Hematopoietic multipotent progenitor cell treated with erythropoietin and hydrocortisone succinate and interleukin-3 and kit ligand, for 17 days (in vitro differentiated cells): ENCODE measurements at regions not wholly inside any gene's neighbourhood (a gene's known extent, or its start where the extent isn't known, plus 50 kb on each side); places are given as distances from the start of the nearest gene placed in this dataset.

Experiments used
- DNase-seq: peaks from one replicate; pipeline ENCODE4 v3.0.0-alpha.2; 2015; ENCODE audit warnings: low spot score

DNA sequence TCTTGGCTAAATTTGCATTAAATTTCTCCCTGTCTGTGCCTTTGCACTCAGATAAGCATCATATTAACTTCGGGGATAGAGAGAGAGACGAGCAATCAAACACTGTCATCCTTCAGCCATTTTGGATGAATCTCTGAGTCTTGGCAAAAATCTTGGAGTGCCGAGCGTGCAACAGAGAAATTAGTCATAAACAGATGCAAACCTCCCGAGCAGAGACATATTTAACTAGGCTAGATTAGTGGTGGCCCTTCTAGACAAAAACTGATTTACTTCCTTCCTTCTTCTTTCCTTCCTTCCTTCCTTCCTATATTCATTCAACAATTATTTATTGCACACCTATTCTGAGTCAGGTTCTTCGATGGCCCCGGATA is 114.4 kb upstream of the BLID start:
- DNase-seq, result no peak

DNA sequence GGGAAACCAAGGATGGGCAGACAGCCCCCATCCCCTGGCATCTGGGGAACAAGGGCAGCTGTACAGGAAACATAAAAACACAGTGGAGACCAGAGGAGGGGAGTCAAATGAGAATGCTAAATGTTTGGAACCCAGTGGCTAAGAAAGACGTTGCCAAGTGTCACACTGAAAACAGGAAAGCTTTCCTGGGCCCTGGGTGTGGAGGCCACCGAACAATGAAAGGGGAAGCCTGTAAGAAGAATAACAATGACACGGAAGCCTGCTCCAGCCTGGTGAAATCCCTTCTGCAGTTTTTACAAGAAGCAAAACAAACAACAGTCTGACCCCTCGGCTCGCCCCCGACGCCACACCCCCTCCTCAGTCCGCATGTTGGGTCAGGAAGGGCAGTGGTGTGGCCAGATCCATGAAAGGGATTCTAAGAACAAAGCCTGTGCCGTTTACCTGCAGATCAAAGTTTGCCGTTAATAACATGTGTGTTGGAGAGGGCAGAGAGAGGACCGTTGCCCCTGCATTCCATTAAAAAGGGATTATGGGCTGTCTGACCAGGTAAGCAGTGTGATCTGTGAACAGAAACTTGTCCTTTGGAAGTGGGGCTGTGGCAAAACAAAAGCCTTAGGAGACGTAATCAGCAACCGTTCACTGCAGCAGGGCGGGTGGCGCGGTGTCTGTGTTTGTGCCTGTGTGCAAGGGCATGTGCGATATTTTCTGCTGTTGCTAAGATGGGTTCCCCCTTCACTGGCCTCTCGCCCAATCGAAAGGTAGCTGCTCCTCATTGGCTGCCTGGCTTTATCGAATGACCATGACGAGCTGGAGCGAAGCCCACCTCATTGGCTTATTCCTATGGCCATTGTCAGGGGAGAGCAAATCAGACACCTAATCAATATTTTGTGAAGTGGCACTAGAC is 113.7 kb upstream of the BLID start:
- DNase-seq, result no peak

DNA sequence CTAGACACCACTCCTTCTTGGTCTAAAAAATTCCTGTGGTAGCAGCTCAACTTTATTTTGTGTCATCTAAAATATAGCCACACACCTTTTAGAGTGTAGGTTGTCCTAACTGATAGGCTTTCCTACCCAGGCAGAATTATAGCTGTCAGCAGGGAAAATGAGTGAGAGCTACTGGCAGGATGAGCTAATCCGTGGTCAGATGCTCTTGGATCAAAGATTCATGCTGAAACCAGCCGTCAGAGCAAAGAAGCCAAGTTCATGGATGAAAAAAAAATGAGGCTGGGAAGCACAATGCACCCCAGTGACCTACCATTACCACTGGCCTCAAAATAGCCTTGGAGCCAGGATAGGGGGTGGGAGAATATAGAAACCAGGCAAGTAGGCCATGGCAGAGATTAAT is 113.1 kb upstream of the BLID start:
- DNase-seq, result no peak

DNA sequence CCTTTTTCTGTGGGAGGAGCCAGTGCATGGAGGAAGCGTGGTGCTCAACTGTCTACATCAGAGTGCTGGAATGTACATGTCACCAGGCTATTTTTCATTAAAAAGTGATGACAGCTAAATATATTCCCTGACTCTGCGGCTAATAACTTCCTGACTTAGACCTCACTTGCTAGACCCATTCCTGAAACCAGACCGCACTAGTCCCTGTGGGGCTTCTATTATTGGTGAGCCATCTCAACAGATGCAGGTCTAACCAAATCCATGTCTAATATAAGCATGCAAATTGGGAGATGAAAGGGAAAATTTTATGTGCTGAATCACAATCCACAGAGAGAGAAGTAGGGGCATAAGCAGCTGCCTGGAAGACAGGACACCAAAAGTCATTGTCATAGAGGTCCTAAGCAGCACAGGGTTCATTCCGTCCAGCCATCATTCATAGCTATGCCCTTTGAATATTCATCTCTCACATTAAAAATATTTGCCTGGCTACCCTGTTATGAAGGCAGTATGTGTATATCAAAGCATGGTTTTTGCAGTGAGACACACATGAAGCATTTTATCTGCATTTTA is 110.9 kb upstream of the BLID start:
- DNase-seq, result no peak

DNA sequence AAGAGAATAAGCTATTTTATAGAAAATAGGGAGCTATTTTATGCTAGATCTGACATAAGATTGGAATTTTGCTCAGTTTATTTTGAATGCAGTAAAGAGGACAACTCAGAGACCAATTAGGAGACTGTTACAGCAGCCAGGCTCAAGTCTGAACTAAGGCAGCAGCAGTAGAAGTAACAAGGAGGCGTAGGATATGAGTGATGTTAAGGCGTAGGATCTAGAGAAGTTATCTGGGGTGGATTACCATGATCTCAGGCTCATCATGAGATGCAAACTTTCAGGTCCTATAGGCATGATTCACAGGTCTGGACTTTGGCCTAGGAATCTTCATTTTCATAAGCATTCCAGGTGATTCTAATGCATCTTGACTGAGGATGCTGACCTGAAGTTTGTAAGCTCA is 108.9 kb upstream of the BLID start:
- no peak for DNase-seq

DNA sequence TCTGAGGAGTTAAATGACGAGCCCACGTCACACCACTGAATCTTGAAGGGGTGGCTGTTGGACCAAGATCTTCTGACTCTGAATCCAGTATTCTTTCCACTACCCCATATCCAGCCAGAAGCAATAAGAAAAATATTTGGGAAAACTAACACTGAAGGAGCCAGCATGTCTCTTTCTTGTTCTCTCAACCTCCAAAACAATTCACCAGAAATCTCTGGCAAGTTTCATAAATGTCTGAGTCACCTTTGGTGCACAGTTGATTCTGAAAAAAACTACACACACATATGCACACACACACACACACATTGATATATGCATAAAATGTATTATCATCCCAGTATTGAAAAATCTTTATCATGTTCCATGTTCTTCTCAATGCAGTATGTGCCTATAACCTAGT is 104.3 kb upstream of the BLID start:
- no peak for DNase-seq

DNA sequence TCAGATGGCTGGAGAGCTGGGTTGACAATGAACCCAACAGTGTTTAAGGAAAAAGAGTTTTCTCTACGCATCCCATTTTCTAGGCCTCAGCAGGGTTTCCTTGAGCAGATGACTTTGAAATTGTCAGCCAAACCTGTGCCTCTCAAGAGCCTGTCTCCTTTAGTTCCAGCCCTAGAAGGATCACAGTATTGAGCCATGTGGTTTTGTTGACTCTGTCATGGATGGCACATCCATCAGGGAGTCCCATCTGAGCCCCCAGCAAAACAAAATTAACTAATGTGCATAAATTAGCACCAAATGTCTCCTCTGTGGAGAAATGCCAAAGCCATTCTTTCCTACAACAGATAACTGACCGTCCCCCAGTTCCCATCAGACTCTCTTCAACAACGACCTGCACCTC is 103.8 kb upstream of the BLID start:
- no peak for DNase-seq

DNA sequence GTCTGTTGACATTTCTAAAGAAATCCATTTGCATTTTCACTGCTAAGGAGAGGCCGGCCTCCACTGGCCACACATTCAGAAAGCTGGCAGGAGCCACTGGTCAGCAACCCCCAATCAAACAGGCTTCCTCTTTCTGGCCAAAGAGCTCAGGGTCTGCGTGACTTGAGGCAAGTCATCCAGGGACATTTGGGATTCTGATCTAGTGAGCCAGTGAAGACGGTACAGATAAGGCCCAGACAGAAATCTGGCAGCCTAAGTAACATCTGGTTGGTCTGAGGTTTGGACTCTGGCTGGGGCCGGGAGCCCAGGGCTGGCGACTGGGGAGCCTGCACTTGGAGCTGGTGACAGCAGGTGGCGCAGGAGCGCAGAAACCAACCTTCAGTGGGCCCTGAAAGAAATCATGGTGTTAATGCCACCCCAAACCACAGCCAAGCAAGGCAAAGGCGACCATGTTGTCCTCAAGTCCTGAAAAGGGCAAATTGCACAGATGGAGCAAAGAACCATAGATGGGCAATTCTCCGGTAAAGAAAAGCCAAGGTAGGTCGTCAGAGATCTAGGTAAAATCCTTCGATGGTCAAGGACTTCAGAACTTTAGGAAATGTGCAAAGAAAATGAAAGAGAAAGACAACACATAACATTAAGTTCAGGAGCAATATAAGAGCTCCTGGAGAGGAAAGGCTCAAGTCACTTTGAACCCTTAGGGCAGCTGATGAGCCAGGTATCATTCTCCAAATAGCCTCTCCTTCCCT is 99.4 kb upstream of the BLID start:
- DNase-seq, result no peak

DNA sequence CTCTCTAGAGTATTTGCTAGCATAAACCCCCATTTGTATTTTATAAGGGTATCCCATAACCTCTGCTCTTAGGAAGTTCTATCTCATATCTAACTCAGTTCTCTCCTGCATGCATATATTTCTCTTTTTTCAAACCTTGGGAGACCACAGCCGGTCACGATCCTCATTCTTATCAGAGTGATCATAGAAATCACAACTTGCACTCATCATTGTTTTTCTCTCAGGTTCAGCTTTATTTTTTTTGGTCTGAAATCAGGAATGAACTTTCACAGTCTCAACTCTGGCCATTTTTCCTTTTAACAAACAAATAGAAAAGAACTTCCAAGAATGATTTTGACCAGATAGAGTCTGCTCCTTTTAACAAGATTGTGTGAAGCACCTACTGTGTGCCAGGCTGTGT is 98.6 kb upstream of the BLID start:
- no peak for DNase-seq

DNA sequence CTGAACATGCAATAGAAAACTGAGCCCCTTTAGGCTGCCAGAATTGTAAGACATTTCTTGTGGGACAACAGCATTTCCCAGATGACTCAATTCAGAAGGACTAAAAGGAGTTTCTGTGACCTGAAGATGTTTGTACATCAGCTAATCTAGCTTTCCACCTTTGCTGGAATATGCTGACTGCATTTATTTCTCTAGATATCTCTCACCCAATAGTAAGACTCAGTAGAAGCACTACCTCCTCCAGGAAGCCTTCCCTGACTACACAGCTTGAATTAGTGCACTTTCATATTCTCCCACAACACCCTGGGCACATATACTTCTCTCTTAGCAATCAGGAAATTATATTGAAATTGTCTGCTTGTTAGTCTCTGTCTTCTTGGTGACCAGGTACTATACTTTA is 98.1 kb upstream of the BLID start:
- DNase-seq, result no peak

DNA sequence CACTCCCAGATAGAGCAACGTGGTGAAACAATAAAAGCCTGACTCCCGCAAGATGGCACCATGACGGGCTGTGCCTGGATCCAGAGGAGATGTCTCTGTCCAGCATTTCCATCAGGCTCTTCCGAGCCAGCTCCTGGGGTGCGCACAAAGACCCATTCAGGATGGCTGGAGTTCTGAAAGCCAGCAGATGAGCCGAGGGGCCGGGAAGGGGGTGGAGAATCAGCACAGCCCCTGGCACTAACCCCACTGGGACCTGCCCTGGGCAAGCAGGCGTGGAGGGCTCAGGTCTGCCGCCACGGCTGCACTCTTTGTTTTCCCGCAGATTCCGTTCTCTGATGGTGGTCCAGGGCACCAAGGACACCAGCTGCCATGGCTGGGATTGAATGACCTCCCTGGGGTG is 97.2 kb upstream of the BLID start:
- DNase-seq, result no peak

DNA sequence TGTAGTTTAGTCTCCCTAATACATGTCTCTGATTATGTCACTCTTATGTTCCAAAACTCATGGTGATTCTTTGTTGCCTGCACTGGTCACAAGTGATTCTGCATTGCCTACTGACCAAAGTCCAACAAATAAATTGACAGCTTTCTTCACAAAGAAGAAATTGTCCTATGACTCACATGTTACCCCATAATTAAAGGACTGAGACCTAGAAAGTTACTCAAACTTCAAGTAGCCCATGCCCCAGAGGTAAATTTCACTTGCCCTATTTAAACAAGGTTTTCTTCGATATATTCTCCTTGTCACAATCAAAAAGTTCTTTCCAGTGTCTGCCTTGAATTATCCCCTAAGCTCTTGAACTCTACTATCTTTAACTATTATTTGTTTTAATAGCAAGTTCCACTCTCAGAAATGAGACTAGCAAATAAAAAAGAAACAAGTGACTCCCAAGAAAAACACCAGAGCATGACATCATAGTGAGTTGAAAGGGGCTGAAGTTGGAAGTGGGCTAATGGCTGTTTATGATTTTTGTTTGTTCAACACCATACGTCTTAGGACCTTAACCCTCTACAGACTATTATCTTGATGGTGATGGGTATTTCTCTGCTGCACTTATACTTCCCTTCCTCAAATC is 94.5 kb upstream of the BLID start:
- DNase-seq, result no peak

DNA sequence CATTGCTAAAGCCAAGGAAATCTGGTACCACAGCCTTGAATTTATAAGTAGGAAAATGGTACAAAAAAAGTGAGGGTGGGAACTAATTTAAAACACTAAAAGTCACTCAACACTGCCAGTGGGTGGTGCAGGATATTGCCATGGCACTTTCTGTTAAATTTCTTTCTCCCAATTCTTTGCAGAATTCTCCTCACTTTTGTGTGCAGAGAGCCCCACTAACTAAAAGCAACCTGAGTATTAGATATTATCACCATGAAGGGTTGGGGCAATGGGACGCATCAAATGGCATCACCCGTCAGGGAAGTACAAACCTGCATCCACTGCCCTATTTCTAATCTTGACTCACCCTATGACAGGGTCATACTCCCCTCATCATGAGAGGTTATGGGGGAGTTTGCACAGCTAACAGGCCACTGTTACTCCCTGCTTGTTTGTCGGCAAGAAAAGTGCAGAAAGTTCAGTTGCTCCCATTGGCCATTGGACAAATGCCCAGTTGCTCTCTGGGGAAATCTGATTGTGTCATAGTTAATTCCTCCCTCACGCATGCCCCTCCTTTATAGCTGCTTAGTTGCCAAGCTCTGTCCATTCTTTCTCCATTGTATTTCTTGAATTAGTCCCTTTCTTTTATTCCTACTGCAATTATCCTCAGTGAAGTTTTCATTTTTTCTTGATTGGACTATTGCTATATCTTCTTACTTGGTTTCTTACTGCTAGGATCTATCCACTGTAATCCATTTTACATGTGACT is 93.8 kb upstream of the BLID start:
- DNase-seq, result no peak

DNA sequence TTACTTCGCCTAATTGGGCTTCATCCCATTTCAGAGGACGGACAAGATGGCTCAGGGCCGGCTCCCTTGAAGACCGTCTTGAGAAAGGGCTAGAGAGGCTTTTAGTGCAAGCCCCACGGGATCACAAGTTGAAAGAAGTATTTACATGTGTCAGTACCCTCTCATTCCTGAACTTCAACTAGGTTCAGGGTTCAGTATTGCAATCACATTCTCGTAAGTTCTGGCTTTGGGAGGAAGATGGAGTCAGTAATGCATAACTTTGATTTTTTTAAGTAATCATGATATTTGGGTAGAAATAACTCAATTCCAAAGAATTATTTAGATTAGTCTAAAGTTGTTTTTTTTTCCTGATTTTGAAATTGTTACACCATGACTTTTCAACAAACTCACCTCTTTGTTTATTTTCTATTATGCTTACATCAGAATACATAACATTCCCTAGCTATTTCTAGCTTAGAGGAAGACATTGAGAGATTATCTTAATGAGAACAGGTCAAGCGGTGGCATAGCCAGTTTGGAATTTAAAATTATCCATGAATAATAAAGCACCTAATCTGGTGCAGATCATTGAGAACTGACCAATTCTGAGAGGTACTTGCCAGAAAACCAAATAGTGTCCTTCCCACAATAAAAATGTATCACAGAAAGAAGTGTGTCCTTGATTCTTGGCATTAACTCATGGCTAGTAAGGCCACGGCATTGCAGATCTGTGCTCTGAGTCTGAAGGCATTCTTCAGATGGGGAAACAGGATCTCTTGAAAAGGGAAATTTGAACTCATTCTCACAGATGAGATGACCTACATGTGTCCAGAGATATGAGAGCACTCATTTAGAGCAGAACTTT is 92.1 kb upstream of the BLID start:
- DNase-seq, result no peak

DNA sequence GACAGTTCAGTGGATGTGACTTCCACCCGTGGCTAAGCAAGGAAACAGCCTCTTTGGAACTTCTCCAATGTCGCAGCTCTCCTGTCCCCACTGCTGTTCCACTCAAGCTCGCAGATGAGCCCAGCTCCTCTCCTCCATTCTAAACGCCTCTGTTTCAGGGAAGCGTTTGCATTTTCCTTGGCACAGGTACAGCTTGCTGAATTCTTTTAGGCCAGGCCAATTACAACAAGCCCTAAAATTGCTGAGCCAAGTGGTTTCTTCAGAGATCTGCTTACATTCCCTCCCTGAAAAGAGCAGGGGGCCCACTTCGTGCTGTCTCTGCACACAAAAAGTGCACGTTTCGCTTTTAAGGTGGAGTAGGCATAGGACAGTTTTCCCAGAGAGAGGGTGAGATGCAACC is 91.5 kb upstream of the BLID start:
- DNase-seq, result no peak

DNA sequence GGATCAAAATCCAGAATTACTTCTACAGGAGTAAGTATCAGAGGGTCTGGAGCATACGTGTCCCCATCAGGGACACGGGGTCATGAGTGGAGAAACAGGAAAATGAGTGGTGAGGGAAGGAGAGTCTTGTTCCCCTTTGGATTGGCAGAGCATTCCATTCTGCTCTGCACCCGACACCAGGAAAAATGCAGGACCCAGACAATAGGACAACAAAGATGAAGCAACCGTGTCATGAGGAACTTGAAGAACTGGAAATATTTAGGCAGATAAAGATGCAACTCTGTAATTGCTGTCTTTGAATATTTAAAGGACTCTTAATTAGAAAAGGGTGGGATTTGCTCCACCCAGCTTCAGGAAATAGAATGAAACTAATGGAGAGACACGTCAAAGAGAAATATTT is 89.0 kb upstream of the BLID start:
- no peak for DNase-seq

DNA sequence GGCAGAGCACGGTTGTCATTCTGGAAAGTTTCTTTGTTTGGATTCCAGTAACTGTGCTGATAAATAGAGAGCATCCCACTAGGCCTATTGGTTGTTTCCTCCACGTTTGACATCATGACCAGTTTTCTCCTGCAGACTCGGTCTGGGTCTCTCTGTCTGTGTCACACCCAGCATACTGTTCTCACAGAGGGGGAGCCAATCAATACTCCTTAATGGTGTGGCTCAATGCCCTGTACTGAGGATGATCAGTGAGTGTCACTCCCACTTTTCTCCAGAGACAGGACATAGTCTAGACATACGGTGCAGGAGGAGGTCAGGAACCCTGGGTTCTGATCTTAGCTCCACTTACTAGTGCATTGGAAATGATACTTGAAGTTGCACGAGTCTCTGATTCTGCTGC is 88.2 kb upstream of the BLID start:
- DNase-seq, result no peak

DNA sequence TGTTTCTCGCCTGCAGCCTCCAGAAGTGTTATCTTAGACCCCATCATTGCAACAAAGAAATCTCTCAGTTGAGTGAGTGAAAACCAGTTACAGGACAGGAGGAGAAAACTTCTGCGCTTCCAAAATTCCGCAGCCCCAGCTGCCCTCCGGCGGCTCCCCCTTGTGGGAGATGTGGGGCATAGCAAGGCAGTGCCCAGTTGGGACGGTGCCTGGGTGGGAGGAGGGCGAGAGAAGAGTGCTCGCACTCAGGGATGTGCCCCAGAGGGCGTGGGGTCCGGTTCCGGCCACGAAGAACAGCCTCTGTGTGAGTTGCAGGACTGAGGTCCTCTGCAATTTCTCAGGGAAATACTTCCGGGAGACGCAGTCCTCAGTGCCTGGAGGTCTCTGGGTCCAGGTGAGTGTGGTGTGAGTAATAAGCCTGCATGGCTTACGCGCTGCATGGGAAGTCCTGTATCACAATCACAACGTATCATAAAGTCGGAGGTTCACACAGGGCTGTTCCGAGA is 87.0 kb upstream of the BLID start:
- no peak for DNase-seq

DNA sequence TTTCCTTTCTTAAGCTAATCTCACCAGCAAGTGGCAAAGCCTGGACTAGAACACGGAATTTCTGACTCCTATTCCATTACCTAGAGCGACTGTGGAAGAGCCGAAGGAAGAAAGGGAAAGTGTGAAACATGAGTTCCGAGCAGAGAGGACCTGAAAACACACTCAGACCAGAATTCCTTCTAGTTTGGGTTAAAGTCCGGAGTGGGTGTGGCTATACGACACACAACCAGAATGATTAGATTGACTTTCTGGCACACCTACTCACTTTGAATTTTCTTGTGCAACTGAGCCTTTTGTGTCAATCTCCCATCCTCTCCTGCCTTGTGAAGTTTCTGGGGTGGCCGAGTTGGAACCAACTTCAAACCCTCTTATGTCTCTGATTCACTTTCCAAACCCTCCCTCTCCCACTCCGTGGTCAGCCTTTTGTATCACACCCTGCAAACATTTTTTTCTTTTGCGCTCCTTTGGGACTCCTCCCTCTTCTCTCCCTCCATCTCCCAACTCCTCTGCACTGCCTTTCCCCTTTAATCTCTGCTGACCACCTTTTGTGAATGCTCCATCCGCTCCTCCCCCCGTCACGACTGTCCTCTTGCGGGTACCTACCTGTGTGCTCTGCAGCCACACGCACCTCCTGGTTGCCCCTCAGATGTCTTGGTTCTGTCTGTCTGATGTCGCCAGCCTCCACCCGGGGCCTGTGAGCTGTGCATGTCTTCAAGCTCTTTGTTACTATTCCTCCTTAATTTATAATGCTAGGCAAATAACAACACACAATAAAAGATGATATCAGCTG is 86.3 kb upstream of the BLID start:
- no peak for DNase-seq

DNA sequence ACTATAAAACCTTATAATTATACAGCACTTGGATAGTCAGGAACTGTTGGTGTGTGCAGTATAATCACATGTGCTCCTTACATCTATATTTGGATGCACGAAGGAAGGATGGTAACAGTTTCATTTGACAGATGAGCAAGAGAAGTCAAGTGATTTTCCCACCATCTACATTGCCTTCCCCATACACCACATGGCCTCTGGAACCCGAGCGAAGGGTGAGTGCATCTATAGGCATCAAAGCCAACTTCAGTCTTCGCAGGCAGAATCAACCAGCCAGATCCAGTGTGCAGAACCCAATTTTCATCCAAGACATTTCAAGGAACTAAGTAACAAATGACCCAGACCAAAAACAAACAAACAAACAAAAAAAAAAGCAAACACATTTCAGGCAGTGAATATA is 85.1 kb upstream of the BLID start:
- no peak for DNase-seq
